CD4-positive, alpha-beta T cell treated with Interleukin-17A for 1 hour (primary cell): ENCODE measurements at regions not wholly inside any gene's neighbourhood (a gene's known extent, or its start where the extent isn't known, plus 50 kb on each side); places are given as distances from the start of the nearest gene placed in this dataset.
"Not testable (repeated sequence)": the region's sequence is repeated elsewhere in the genome, so short reads cannot be mapped to it uniquely, and the experiment has no call there.

Experiments
- DNase-seq: peaks from one replicate; pipeline ENCODE4 v3.0.0-alpha.2; 2020

GRCh38 chr6:141209890-141210289, 922.8 kb upstream of the GJE1 start:
- DNase-seq, result no peak

DNA sequence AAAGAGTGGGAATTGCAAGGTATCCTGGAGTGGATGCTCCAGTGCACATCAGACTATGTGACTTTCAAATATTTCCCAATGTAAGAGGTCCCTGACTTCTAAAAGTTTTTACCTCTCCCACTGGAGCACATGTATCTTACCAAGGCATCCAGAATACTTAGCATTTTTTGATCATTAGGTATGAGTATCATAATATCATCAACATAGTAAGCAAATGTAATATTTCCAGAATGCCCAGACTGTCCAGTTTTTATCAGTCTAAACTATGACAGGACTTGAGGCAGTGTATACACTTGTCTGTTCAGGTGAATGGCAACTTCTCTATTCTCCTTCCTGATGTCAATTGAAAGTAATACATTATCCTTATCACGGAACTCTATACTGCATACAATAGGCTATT, 924.6 kb upstream of the GJE1 start:
- DNase-seq, result no peak

DNA sequence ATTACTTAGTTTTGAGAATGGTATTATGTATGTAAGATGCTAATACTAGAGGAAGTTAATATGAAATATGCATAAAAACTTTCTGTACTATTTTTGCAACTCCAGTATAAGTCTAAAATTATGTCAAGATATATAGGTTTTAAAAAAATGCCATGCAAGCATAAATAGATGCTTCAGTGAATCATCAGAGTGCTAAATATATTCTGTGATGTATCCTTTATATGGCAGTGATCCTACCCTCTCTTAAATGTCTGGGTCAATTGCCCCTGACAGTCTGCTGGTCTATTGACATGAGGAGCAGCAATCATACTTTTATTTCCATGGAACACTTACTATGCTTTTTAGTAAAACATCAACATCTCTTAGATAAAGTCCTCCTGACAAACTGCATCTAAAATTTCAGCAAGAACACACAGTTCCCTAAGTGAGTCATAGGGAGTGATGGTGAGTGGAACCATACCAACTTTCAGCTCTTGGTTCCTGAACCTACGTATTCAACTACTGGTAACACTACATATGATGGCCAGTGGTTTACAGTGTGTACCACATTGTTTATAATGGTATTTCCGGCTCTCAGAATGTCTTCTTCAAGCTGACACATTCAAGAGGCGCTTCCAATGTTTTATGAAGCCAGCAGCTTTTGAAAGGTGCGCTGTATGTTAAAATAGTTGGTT, 928.7 kb upstream of the GJE1 start:
- DNase-seq, result no peak

DNA sequence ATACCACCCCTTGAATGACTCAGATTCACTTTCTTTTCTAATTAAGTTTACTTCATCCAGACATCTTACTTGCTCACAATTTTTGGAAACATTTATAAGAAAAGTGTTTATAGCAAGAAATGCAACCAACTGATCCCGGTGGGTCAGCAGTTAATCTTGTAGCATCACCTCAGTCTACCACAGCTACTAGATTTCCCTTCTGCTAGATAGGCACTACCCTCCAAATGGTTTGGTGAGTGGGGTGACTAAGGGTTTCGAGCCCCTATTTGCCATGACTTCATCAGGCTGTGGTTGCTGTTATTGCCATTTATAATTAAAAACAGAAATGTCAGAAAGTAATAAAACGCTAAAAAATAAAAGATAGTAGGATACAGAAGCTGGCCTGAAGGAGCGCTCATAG, 930.1 kb upstream of the GJE1 start:
- DNase-seq, result no peak

- no peak for DNase-seq
These were observed 933.7 kb upstream of the GJE1 start for GRCh38 chr6:141199074-141199473.

GRCh38 chr6:141195251-141195832, 937.4 kb upstream of the GJE1 start:
- no peak for DNase-seq

GRCh38 chr6:141183368-141183767, 949.4 kb upstream of the GJE1 start:
- DNase-seq, result no peak

- DNase-seq, result not testable (repeated sequence)
These were observed 957.3 kb upstream of the GJE1 start for GRCh38 chr6:141175458-141175857.

DNA sequence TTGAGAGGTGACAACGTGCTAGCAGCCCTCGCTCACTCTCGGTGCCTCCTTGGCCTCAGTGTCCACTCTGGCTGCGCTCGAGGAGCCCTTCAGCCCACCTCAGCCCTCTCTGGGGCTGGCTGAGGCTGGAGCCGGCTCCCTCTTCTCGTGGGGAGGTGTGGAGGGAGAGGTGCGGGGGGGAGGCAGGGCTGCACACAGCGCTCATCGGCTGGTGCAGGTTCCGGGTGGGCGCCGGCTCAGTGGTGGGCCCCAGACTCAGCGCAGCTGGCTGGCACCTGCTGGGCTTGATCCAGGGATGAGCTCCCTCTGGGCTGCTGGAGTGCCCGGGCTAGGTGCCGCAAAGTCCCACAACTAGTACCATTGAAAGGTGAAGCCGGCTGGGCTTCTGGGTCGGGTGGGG, 957.8 kb upstream of the GJE1 start:
- no peak for DNase-seq

DNA sequence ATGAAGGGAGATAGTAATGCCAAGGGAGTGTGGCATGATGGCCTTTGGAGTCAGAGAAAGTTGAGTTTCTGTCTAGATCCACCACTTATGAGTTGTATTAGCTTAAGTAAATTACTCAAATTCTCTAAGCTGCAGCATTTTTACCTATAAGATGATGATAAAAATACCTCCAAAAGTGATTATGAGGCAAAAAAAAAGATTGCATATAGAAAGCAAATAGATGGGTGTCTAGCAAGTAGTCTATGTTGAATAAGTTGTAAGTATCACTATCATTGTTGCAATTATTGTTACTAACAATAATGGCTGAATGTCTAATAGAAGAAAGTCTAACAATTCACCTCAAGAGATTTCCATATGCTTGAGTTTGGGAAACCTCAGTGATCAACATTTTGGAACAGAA, 959.2 kb upstream of the GJE1 start:
- no peak for DNase-seq

DNA sequence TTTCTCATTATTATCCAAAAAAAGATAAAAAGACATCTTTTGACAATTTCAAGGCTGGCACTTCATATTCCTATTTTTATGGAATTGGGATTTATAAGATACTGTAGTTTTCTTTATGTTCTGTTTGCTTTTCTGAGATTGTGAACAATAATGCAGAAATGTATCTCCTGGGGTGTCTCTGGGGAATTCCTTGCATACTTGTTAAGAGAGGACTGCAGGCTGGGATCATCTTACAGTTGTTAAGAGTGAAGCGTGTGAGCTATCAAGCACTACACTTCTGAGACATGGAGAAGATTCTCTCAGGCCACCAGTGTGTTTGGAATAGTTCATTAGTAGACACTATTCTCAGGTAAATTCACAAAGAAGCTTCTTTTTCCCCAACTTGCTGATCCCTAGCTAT, 963.3 kb upstream of the GJE1 start:
- no peak for DNase-seq

- no peak for DNase-seq
These were observed 964.8 kb upstream of the GJE1 start for GRCh38 chr6:141167945-141168344.

GRCh38 chr6:141165002-141165665, 967.6 kb upstream of the GJE1 start:
- no peak for DNase-seq

GRCh38 chr6:141164042-141164743, 968.5 kb upstream of the GJE1 start:
- no peak for DNase-seq

- DNase-seq, result no peak
These were observed 969.6 kb upstream of the GJE1 start for GRCh38 chr6:141163107-141163506.

GRCh38 chr6:141158740-141159139, 974.0 kb upstream of the GJE1 start:
- no peak for DNase-seq

GRCh38 chr6:141153563-141153962, 979.2 kb upstream of the GJE1 start:
- peak; percentile 66 for DNase-seq

- DNase-seq, result no peak
These were observed 979.8 kb upstream of the GJE1 start for GRCh38 chr6:141152951-141153350.

DNA sequence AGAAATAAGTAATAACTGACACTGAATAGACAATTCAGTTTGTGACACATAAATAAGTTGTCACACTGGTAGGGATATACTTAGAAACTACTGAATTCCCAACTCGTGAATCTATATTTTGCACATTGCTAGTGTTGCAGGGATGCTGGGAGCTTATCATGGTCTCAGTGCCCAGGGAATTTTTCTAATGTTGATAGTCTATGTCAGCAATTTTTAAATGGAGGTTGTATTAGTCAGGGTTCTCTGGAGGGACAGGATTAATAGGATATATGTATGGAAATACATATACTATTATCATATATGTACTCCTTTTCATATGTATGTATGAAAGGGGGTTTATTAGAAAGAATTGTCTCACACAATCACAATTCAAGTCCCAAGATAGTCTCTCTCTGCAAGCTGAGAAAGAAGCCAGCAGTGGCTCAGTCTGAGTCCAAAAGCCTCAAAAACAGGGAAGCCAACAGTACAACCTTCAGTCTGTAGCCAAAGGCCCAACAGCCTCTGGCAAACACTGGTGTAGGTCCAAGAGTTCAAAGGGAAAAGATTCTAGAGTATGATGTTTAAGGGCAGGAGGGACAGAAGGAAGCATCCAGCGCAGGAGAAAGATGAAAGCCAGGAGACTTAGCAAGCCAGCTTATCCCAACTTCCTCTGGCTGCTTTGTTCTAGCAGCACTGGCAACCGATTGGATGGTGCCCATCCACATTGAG, 980.9 kb upstream of the GJE1 start:
- no peak for DNase-seq

GRCh38 chr6:141141870-141142269, 990.9 kb upstream of the GJE1 start:
- DNase-seq, result no peak

- no peak for DNase-seq
These were observed 991.8 kb upstream of the GJE1 start for GRCh38 chr6:141140905-141141304.

- no peak for DNase-seq
These were observed 993.3 kb upstream of the GJE1 start for GRCh38 chr6:141139461-141139860.

GRCh38 chr6:141134723-141135122, 998.0 kb upstream of the GJE1 start:
- no peak for DNase-seq
